Right atrium auricular region (tissue), 2 donors: ENCODE measurements at regions not wholly inside any gene's neighbourhood (a gene's known extent, or its start where the extent isn't known, plus 50 kb on each side); places are given as distances from the start of the nearest gene placed in this dataset.

Experiments used
- DNase-seq: peaks from one replicate; pipeline ENCODE4 v3.0.0-alpha.2; 2019; ENCODE audit warnings: low spot score
- H3K27ac ChIP-seq, 2 donors: fragments of 200-600 bp; sonication (generic); 1 replicate in 1 of 2; 2 replicates in 1 of 2; pipeline ENCODE4 v1.5.1; 2016 to 2019
- H3K27me3 ChIP-seq, 2 donors: fragments of 200-600 bp; sonication (generic); one replicate each; pipeline versions ENCODE4 v1.5.1 to v1.6.0; 2017 to 2019
- H3K36me3 ChIP-seq: fragments of 200-600 bp; sonication (generic); one replicate; pipeline ENCODE4 v1.5.1; 2016
- H3K4me1 ChIP-seq, 2 donors: fragments of 200-600 bp; sonication (generic); one replicate each; pipeline versions ENCODE4 v1.5.1 to v1.6.0; 2017 to 2019
- H3K4me3 ChIP-seq, 2 donors: fragments of 200-600 bp; sonication (generic); 1 replicate in 1 of 2; 2 replicates in 1 of 2; pipeline ENCODE4 v1.5.1; 2017 to 2019; ENCODE audit warnings: mild to moderate bottlenecking in 1 of 2, moderate library complexity in 1 of 2
- H3K9me3 ChIP-seq, 2 donors: fragments of 200-600 bp; sonication (generic); one replicate each; pipeline ENCODE4 v1.5.1; 2019
- TF ChIP-seq, protein P1 (sequence below), 2 donors: fragments of 200-600 bp; sonication (generic); IDR thresholded peaks; one replicate each; pipeline ENCODE4 v1.5.1; 2019; ENCODE audit warnings: antibody characterized with exemption in 2 of 2

DNA sequence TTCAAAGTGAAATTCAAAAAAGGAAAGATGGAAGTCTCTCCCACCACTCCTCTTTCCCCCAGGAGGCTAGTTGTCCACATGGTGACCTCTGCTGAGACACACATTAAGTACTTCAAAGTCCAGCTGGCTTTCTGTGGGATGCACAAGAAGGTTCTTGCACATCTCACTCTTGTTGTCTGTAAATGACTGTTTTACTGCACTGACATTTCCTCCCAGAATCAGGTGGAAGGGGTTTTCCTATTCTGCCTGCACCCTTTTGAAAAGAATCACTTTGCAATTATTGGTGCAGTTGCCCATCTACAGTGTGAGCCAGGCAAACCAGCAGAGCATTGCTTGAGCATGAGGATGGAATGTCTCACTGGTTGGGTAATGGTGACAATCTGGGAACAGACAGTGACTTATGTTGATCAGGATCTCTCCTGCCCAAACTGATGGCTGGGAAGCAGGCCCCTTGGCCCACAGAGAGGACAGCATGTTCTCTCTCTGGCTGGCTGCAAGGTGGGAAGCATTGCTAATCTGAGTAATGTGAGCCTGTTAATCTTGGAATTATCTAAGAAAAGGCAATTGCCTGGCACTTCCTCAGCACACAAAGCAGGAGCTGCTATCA, 347.7 kb upstream of the SATB1 start:
- no peak overlapping the region for H3K27ac ChIP-seq
- no peaks in the 10 kb centered on the region for H3K27me3 ChIP-seq
- H3K4me1 ChIP-seq = no peaks in the 10 kb centered on the region
- no peaks in the 10 kb centered on the region for H3K9me3 ChIP-seq
- TF ChIP-seq, protein P1, sequence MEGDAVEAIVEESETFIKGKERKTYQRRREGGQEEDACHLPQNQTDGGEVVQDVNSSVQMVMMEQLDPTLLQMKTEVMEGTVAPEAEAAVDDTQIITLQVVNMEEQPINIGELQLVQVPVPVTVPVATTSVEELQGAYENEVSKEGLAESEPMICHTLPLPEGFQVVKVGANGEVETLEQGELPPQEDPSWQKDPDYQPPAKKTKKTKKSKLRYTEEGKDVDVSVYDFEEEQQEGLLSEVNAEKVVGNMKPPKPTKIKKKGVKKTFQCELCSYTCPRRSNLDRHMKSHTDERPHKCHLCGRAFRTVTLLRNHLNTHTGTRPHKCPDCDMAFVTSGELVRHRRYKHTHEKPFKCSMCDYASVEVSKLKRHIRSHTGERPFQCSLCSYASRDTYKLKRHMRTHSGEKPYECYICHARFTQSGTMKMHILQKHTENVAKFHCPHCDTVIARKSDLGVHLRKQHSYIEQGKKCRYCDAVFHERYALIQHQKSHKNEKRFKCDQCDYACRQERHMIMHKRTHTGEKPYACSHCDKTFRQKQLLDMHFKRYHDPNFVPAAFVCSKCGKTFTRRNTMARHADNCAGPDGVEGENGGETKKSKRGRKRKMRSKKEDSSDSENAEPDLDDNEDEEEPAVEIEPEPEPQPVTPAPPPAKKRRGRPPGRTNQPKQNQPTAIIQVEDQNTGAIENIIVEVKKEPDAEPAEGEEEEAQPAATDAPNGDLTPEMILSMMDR (IDR thresholded peaks at IDR 0.05) = no peak
- H3K36me3 ChIP-seq = no peaks in the 10 kb centered on the region
- no peak for DNase-seq
- H3K4me3 ChIP-seq = no peak overlapping the region

DNA sequence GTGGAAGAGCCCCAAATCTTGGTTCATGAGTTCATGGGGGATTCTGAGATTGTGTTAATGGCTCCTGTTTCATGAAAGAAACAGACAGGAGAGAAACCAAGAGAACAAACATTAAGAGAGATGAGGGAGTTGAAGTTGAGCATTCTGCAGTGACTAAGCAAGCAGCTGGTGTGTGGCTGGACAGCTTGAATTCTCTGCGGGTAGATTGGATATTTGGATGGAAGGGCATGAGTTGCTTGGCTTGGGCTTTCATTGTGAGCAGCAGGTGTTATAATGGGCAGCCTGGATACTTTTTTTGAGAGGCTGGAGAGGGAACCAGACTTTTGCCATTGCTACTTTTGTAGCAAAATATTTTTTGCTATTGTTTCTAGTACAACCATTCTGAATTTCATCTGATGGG, 346.8 kb upstream of the SATB1 start:
- H3K4me1 ChIP-seq = no peaks in the 10 kb centered on the region
- H3K9me3 ChIP-seq = no peaks in the 10 kb centered on the region
- no peaks in the 10 kb centered on the region for H3K36me3 ChIP-seq
- H3K27me3 ChIP-seq = no peaks in the 10 kb centered on the region
- TF ChIP-seq, protein P1 (IDR thresholded peaks at IDR 0.05) = no peak
- H3K27ac ChIP-seq = no peak overlapping the region
- DNase-seq = no peak
- H3K4me3 ChIP-seq = no peak overlapping the region

DNA sequence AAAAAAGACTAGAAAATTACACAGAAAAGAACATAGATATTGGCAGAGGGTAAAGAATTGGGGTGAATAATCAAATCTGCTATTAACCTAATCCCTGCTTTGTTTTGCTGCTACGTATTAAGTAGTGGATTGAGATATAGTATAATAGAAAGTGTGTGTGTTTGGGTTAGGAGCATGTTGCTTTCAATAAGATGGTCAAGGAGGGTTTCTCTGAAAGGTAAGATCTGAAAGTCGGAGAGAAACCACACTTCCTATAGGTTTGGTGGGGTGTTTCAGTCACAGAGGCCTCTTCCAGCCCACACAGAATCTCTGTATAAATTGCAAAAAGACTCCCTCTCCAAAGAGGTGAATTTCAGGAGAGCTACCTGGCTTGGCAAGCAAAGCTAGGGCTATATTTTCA, 345.7 kb upstream of the SATB1 start:
- Histone ChIP-seq H3K27me3 (no peaks in the 10 kb centered on the region), H3K9me3 (no peaks in the 10 kb centered on the region), H3K4me1 (no peaks in the 10 kb centered on the region), H3K27ac (no peak overlapping the region), H3K36me3 (no peaks in the 10 kb centered on the region), H3K4me3 (no peak overlapping the region)
- no peak for DNase-seq
- TF ChIP-seq, protein P1 (IDR thresholded peaks at IDR 0.05) = no peak

DNA sequence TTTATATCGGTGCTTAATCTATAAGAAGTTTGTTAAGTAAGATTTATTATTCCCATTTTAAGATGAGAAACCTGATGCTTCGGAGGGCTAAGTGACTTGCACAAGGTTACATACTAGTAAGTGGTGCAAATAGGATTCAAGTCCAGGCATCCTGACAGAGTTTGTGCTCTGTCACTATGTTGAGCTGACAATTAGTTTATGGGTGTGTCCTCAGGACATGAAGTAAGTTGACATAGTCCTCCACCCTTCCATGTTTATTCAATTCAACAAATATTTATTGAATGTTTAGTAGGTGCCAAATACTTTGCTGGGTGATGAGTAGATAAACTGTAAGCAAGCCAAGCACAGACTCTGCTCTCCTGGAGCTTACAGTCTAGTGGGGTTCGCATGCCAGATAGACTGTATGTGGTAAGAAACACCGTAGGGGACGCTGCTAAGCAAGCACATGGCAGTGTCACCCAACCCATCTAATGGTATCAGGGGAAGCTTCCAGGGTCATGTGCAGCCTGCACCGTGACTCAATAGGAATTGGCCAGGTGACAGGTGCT, 342.7 kb upstream of the SATB1 start:
- no peak overlapping the region for H3K27ac ChIP-seq
- no peaks in the 10 kb centered on the region for H3K36me3 ChIP-seq
- H3K27me3 ChIP-seq = no peaks in the 10 kb centered on the region
- TF ChIP-seq, protein P1 (IDR thresholded peaks at IDR 0.05) = no peak
- no peaks in the 10 kb centered on the region for H3K9me3 ChIP-seq
- DNase-seq = no peak
- no peak overlapping the region for H3K4me3 ChIP-seq
- H3K4me1 ChIP-seq = no peaks in the 10 kb centered on the region

DNA sequence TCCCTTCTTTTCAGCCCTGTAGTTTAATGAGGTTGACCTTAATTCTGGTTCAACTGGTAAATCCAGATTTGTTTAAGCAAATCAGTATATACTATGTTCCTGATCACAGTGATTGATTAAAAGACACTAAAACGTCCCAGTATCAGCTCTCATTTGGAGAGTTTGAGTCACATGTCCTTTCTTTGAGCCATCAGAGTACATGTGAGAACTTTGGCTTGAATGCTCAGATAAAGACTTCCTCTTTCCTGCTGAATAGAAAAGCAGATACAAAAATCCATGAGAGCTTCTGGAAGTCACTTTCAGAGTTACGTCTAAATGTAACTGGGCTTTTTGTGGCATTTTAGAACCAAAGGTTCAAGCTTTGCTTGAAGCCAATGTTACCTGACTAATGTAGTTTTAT, 341.8 kb upstream of the SATB1 start:
- H3K36me3 ChIP-seq = no peaks in the 10 kb centered on the region
- no peaks in the 10 kb centered on the region for H3K27me3 ChIP-seq
- no peak overlapping the region for H3K4me3 ChIP-seq
- H3K4me1 ChIP-seq = no peaks in the 10 kb centered on the region
- H3K27ac ChIP-seq = no peak overlapping the region
- no peak for DNase-seq
- no peaks in the 10 kb centered on the region for H3K9me3 ChIP-seq
- TF ChIP-seq, protein P1 (IDR thresholded peaks at IDR 0.05) = no peak

DNA sequence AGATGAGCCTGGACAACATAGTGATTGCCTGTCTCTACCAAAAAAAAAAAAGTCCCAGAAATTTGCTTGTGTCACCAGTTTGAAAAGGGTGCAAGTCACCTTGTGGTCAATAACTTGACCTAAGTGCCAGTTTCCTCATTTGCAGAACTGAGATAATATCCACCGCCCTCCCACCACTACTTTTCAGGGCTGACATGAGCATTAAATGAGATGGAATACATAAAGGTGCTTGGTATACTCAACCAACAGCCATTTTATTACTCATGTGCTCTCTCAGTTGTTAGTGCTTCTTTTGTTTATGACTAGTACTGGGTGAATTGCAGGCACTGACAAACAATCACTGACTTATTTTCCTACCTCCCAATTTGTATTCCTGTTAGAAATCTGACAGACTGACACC, 340.5 kb upstream of the SATB1 start:
- H3K36me3 ChIP-seq = no peaks in the 10 kb centered on the region
- no peaks in the 10 kb centered on the region for H3K27me3 ChIP-seq
- H3K9me3 ChIP-seq = no peaks in the 10 kb centered on the region
- DNase-seq = no peak
- no peak overlapping the region for H3K27ac ChIP-seq
- H3K4me1 ChIP-seq = no peaks in the 10 kb centered on the region
- H3K4me3 ChIP-seq = no peak overlapping the region
- TF ChIP-seq, protein P1 (IDR thresholded peaks at IDR 0.05) = no peak
